Uterus (tissue), 2 donors: ENCODE measurements at regions not wholly inside any gene's neighbourhood (a gene's known extent, or its start where the extent isn't known, plus 50 kb on each side); places are given as distances from the start of the nearest gene placed in this dataset.

Experiments
- CTCF ChIP-seq, 4 experiments: fragments of 200-600 bp in 2 of 4; fragments of 450-650 bp in 2 of 4; sonication (generic) in 2 of 4; IDR thresholded peaks; one replicate each; pipeline ENCODE4 v1.5.1; 2016 to 2019; ENCODE audit warnings: antibody characterized with exemption in 4 of 4, mild to moderate bottlenecking in 2 of 4, moderate library complexity in 1 of 4
- POLR2A ChIP-seq, 2 donors: fragments of 450-650 bp; IDR thresholded peaks; one replicate each; pipeline ENCODE4 v1.6.1; 2016; ENCODE audit warnings: antibody characterized with exemption in 2 of 2, mild to moderate bottlenecking in 1 of 2, moderate library complexity in 1 of 2

GRCh38 chr1:30263888-30264671, 459.3 kb downstream of the MATN1 start:
- TF ChIP-seq CTCF (IDR thresholded peaks at IDR 0.05) (no peak), POLR2A (IDR thresholded peaks at IDR 0.05) (no peak)
